ENCODE measurements at regions not wholly inside any gene's neighbourhood (a gene's known extent, or its start where the extent isn't known, plus 50 kb on each side); places are given as distances from the start of the nearest gene placed in this dataset.

- FAIRE-seq (no peak), ATAC-seq (no peak), DNase-seq (ENCODE audit: low read depth in 1 of 2, low spot score in 1 of 2) (no peak)
- ChIA-PET CTCF (no interaction called here), POLR2A (no interaction called here)
- Histone ChIP-seq H3K9me3 (no peaks in the 10 kb centered on the region), H3K27ac (no peak overlapping the region), H3K4me3 (no peak overlapping the region), H3K4me1 (no peaks in the 10 kb centered on the region), H3K4me2 (no peak overlapping the region)
- no peak for TF ChIP-seq EHMT2 (IDR thresholded peaks at IDR 0.05; ENCODE audit: low read depth)
- no peak for TF ChIP-seq CBX2 (IDR thresholded peaks at IDR 0.05; ENCODE audit: borderline replicate concordance, low read depth)
- TF ChIP-seq HOXA7 (CRISPR knock-in tag; IDR thresholded peaks at IDR 0.05), result no peak
- TF ChIP-seq HEYL (CRISPR knock-in tag; IDR thresholded peaks at IDR 0.05), result no peak
- TF ChIP-seq CHD4 (IDR thresholded peaks at IDR 0.05; ENCODE audit: borderline replicate concordance), result no peak
- no peak for TF ChIP-seq SREBF2 (IDR thresholded peaks at IDR 0.05)
- TF ChIP-seq MAX (IDR thresholded peaks at IDR 0.05), result no peak
- no peak for TF ChIP-seq PHF8 (IDR thresholded peaks at IDR 0.05; ENCODE audit: borderline replicate concordance, low read depth)
- 46% methylated on average over 14 of the region's 50 CpGs for WGBS (ENCODE audit: missing lambda C conversion rate)
These were observed 116.8 kb downstream of the OR13A1 start for GRCh38 chr10:45198486-45199204.

GRCh38 chr10:45199205-45199740 lies 116.1 kb downstream of the OR13A1 start:
- no peak overlapping the region for H3K27ac ChIP-seq
- ChIA-PET POLR2A (no interaction called here), CTCF (no interaction called here)
- no peaks in the 10 kb centered on the region for H3K4me1 ChIP-seq
- no peak for FAIRE-seq
- H3K4me2 ChIP-seq, result no peak overlapping the region
- no peaks in the 10 kb centered on the region for H3K9me3 ChIP-seq
- no peak for DNase-seq (ENCODE audit: low read depth in 1 of 2, low spot score in 1 of 2)
- no peak overlapping the region for H3K4me3 ChIP-seq
- TF ChIP-seq NFE2L2 (conservative IDR thresholded peaks at IDR 0.05; ENCODE audit: low read length), result no peak
- TF ChIP-seq USF2 (IDR thresholded peaks at IDR 0.05), result no peak
- TF ChIP-seq RCOR1 (IDR thresholded peaks at IDR 0.05; ENCODE audit: low read depth, low read length), result no peak
- no peak for TF ChIP-seq BHLHE40 (IDR thresholded peaks at IDR 0.05; ENCODE audit: low read depth, low read length)
- no peak for TF ChIP-seq POLR2A (IDR thresholded peaks at IDR 0.05; ENCODE audit: low read length)
- no peak for TF ChIP-seq ZFP36 (IDR thresholded peaks at IDR 0.05; ENCODE audit: borderline replicate concordance, partially characterized antibody)
- TF ChIP-seq REST (IDR thresholded peaks at IDR 0.05), result no peak
- TF ChIP-seq CHD2 (IDR thresholded peaks at IDR 0.05; ENCODE audit: low read length, partially characterized antibody), result no peak
- TF ChIP-seq KDM1A (IDR thresholded peaks at IDR 0.05; ENCODE audit: low read depth), result no peak
- TF ChIP-seq KDM5A (IDR thresholded peaks at IDR 0.05), result no peak
- TF ChIP-seq TP53 (CRISPR knock-in tag; IDR thresholded peaks at IDR 0.05), result no peak
- no peak for TF ChIP-seq CTCF (IDR thresholded peaks at IDR 0.05)
- TF ChIP-seq SMC3 (IDR thresholded peaks at IDR 0.05), result no peak
- no peak for TF ChIP-seq CEBPB (IDR thresholded peaks at IDR 0.05)
- no peak for TF ChIP-seq POLR2AphosphoS2 (conservative IDR thresholded peaks at IDR 0.05; ENCODE audit: low read length)
- TF ChIP-seq RFX5 (IDR thresholded peaks at IDR 0.05), result no peak
- no peak for ATAC-seq
- 65% methylated on average over 23 of the region's 28 CpGs for WGBS (ENCODE audit: missing lambda C conversion rate)

Measured in A549 (cell line).